Activated naive CD4-positive, alpha-beta T cell treated with anti-CD3 and anti-CD28 coated beads, Interleukin-2, amount 10 ng/mL, durations not matched to agents 7 days and 5 days (primary cell): ENCODE measurements at regions not wholly inside any gene's neighbourhood (a gene's known extent, or its start where the extent isn't known, plus 50 kb on each side); places are given as distances from the start of the nearest gene placed in this dataset.

Source experiments
- CTCF ChIA-PET: fragments of 350-600 bp; sonication (Branson Sonifier 250); formaldehyde crosslinking; loops from one replicate; lab custom pipeline; 2021; ENCODE audit warnings: antibody characterized with exemption; lab: Charles Lee
- DNase-seq: peaks from one replicate; pipeline ENCODE4 v3.0.0-alpha.2; 2020
- H3K27ac Mint-ChIP-seq: one replicate; pipeline ENCODE4 v1.8.0; 2021; ENCODE audit warnings: mild to moderate bottlenecking, moderate library complexity, mixed read lengths
- H3K27me3 Mint-ChIP-seq: one replicate; pipeline ENCODE4 v1.8.0; 2021; ENCODE audit warnings: mild to moderate bottlenecking, mixed read lengths
- H3K36me3 Mint-ChIP-seq: one replicate; pipeline ENCODE4 v1.8.0; 2021; ENCODE audit warnings: mixed read lengths
- H3K4me1 Mint-ChIP-seq: one replicate; pipeline ENCODE4 v1.8.0; 2021; ENCODE audit warnings: mixed read lengths
- H3K4me3 Mint-ChIP-seq: one replicate; pipeline ENCODE4 v1.8.0; 2021; ENCODE audit warnings: mild to moderate bottlenecking, moderate library complexity, mixed read lengths
- H3K9me3 Mint-ChIP-seq: one replicate; pipeline ENCODE4 v1.8.0; 2021; ENCODE audit warnings: mixed read lengths

- CTCF ChIA-PET = no interaction called here
- H3K4me1 Mint-ChIP-seq = no peaks in the 10 kb centered on the region
- H3K27ac Mint-ChIP-seq = no peak overlapping the region
- DNase-seq = no peak
- no peaks in the 10 kb centered on the region for H3K36me3 Mint-ChIP-seq
- H3K4me3 Mint-ChIP-seq = no peak overlapping the region
- H3K27me3 Mint-ChIP-seq = no peaks in the 10 kb centered on the region
- no peaks in the 10 kb centered on the region for H3K9me3 Mint-ChIP-seq
Measured at GRCh38 chr4:110904435-110905065, 281.7 kb upstream of the PITX2 start.

- DNase-seq = no peak
- H3K27me3 Mint-ChIP-seq = no peaks in the 10 kb centered on the region
- H3K27ac Mint-ChIP-seq = no peak overlapping the region
- H3K9me3 Mint-ChIP-seq = no peaks in the 10 kb centered on the region
- CTCF ChIA-PET = no interaction called here
- no peaks in the 10 kb centered on the region for H3K36me3 Mint-ChIP-seq
- no peaks in the 10 kb centered on the region for H3K4me1 Mint-ChIP-seq
- no peak overlapping the region for H3K4me3 Mint-ChIP-seq
Measured at GRCh38 chr4:110905367-110905766, 282.5 kb upstream of the PITX2 start.

GRCh38 chr4:110907801-110908313 is 285.0 kb upstream of the PITX2 start:
- CTCF ChIA-PET = no interaction called here
- H3K4me3 Mint-ChIP-seq = no peak overlapping the region
- H3K36me3 Mint-ChIP-seq = no peaks in the 10 kb centered on the region
- no peaks in the 10 kb centered on the region for H3K27me3 Mint-ChIP-seq
- DNase-seq = no peak
- no peaks in the 10 kb centered on the region for H3K4me1 Mint-ChIP-seq
- H3K9me3 Mint-ChIP-seq = no peaks in the 10 kb centered on the region
- no peak overlapping the region for H3K27ac Mint-ChIP-seq

- CTCF ChIA-PET = no interaction called here
- no peak overlapping the region for H3K4me3 Mint-ChIP-seq
Measured at GRCh38 chr4:110914791-110915190, 291.9 kb upstream of the PITX2 start.

GRCh38 chr4:110915301-110915700 is 292.4 kb upstream of the PITX2 start:
- no peak overlapping the region for H3K4me3 Mint-ChIP-seq
- DNase-seq = no peak
- H3K9me3 Mint-ChIP-seq = peaks cover 2% of the 10 kb centered on the region
- CTCF ChIA-PET = no interaction called here
- no peak overlapping the region for H3K27ac Mint-ChIP-seq
- no peaks in the 10 kb centered on the region for H3K36me3 Mint-ChIP-seq
- no peaks in the 10 kb centered on the region for H3K4me1 Mint-ChIP-seq
- H3K27me3 Mint-ChIP-seq = no peaks in the 10 kb centered on the region

More at GRCh38 chr4:110914791-110915190, 291.9 kb upstream of the PITX2 start:
- no peaks in the 10 kb centered on the region for H3K27me3 Mint-ChIP-seq
- peaks cover 2% of the 10 kb centered on the region for H3K9me3 Mint-ChIP-seq
- DNase-seq = no peak
- no peaks in the 10 kb centered on the region for H3K4me1 Mint-ChIP-seq
- H3K27ac Mint-ChIP-seq = no peak overlapping the region
- H3K36me3 Mint-ChIP-seq = no peaks in the 10 kb centered on the region

GRCh38 chr4:110916505-110916904 is 293.6 kb upstream of the PITX2 start:
- no peak for DNase-seq
- Mint-ChIP-seq H3K27ac (no peak overlapping the region), H3K36me3 (no peaks in the 10 kb centered on the region), H3K4me3 (no peak overlapping the region), H3K4me1 (no peaks in the 10 kb centered on the region), H3K9me3 (peaks cover 2% of the 10 kb centered on the region), H3K27me3 (no peaks in the 10 kb centered on the region)
- CTCF ChIA-PET = no interaction called here

GRCh38 chr4:110917835-110918234 is 295.0 kb upstream of the PITX2 start:
- Mint-ChIP-seq H3K4me3 (no peak overlapping the region), H3K4me1 (no peaks in the 10 kb centered on the region), H3K27me3 (no peaks in the 10 kb centered on the region), H3K36me3 (no peaks in the 10 kb centered on the region), H3K9me3 (peaks cover 2% of the 10 kb centered on the region), H3K27ac (no peak overlapping the region)
- CTCF ChIA-PET = no interaction called here
- no peak for DNase-seq

- Mint-ChIP-seq H3K4me1 (no peaks in the 10 kb centered on the region), H3K27ac (no peak overlapping the region), H3K9me3 (no peaks in the 10 kb centered on the region), H3K27me3 (no peaks in the 10 kb centered on the region), H3K36me3 (no peaks in the 10 kb centered on the region), H3K4me3 (no peak overlapping the region)
- DNase-seq = no peak
- CTCF ChIA-PET = no interaction called here
Measured at GRCh38 chr4:110920990-110921389, 298.1 kb upstream of the PITX2 start.

GRCh38 chr4:110924761-110925160 is 301.9 kb upstream of the PITX2 start:
- no peaks in the 10 kb centered on the region for H3K4me1 Mint-ChIP-seq

GRCh38 chr4:110926841-110927400 is 304.0 kb upstream of the PITX2 start:
- no peaks in the 10 kb centered on the region for H3K9me3 Mint-ChIP-seq
- no peaks in the 10 kb centered on the region for H3K4me1 Mint-ChIP-seq
- no peak overlapping the region for H3K27ac Mint-ChIP-seq
- H3K36me3 Mint-ChIP-seq = no peaks in the 10 kb centered on the region
- H3K27me3 Mint-ChIP-seq = no peaks in the 10 kb centered on the region
- H3K4me3 Mint-ChIP-seq = no peak overlapping the region
- DNase-seq = no peak
- CTCF ChIA-PET = no interaction called here

More at GRCh38 chr4:110924761-110925160, 301.9 kb upstream of the PITX2 start:
- Mint-ChIP-seq H3K27me3 (no peaks in the 10 kb centered on the region), H3K27ac (no peak overlapping the region), H3K9me3 (no peaks in the 10 kb centered on the region), H3K36me3 (no peaks in the 10 kb centered on the region), H3K4me3 (no peak overlapping the region)
- DNase-seq = no peak
- CTCF ChIA-PET = interaction anchor here (0.7 kb wide), 1 partner anchor 1757 kb away, joined by 3 read pairs; no protein-coding TSS in a partner anchor

- CTCF ChIA-PET = no interaction called here
- no peaks in the 10 kb centered on the region for H3K4me1 Mint-ChIP-seq
- no peaks in the 10 kb centered on the region for H3K27me3 Mint-ChIP-seq
- no peaks in the 10 kb centered on the region for H3K9me3 Mint-ChIP-seq
- H3K4me3 Mint-ChIP-seq = no peak overlapping the region
- DNase-seq = no peak
- H3K36me3 Mint-ChIP-seq = no peaks in the 10 kb centered on the region
- H3K27ac Mint-ChIP-seq = no peak overlapping the region
Measured at GRCh38 chr4:110933341-110933740, 310.5 kb upstream of the PITX2 start.

GRCh38 chr4:110944501-110944900 is 321.6 kb upstream of the PITX2 start:
- Mint-ChIP-seq H3K4me3 (no peak overlapping the region), H3K36me3 (no peaks in the 10 kb centered on the region), H3K27ac (no peak overlapping the region), H3K4me1 (no peaks in the 10 kb centered on the region), H3K27me3 (no peaks in the 10 kb centered on the region), H3K9me3 (peaks cover 2% of the 10 kb centered on the region)
- CTCF ChIA-PET = no interaction called here
- DNase-seq = no peak

- no peaks in the 10 kb centered on the region for H3K9me3 Mint-ChIP-seq
- H3K27ac Mint-ChIP-seq = no peak overlapping the region
- CTCF ChIA-PET = no interaction called here
- no peaks in the 10 kb centered on the region for H3K4me1 Mint-ChIP-seq
- H3K4me3 Mint-ChIP-seq = no peak overlapping the region
- no peaks in the 10 kb centered on the region for H3K36me3 Mint-ChIP-seq
- DNase-seq = no peak
- no peaks in the 10 kb centered on the region for H3K27me3 Mint-ChIP-seq
Measured at GRCh38 chr4:110945600-110945999, 322.7 kb upstream of the PITX2 start.

GRCh38 chr4:110949542-110949941 is 326.7 kb upstream of the PITX2 start:
- Mint-ChIP-seq H3K4me3 (no peak overlapping the region), H3K36me3 (no peaks in the 10 kb centered on the region), H3K4me1 (no peaks in the 10 kb centered on the region), H3K27ac (no peak overlapping the region), H3K9me3 (no peaks in the 10 kb centered on the region), H3K27me3 (no peaks in the 10 kb centered on the region)
- no peak for DNase-seq
- CTCF ChIA-PET = no interaction called here

- DNase-seq = no peak
- CTCF ChIA-PET = interaction anchor here (0.7 kb wide), 1 partner anchor 101 kb away, joined by 3 read pairs; no protein-coding TSS in a partner anchor
- no peak overlapping the region for H3K27ac Mint-ChIP-seq
- no peaks in the 10 kb centered on the region for H3K36me3 Mint-ChIP-seq
- H3K27me3 Mint-ChIP-seq = no peaks in the 10 kb centered on the region
- no peaks in the 10 kb centered on the region for H3K4me1 Mint-ChIP-seq
- H3K4me3 Mint-ChIP-seq = no peak overlapping the region
- no peaks in the 10 kb centered on the region for H3K9me3 Mint-ChIP-seq
Measured at GRCh38 chr4:110950731-110951130, 327.9 kb upstream of the PITX2 start.
